ENCODE measurements at regions not wholly inside any gene's neighbourhood (a gene's known extent, or its start where the extent isn't known, plus 50 kb on each side); places are given as distances from the start of the nearest gene placed in this dataset.

GRCh38 chr1:8147956-8148355 lies 121.8 kb upstream of the ERRFI1 start:
- Histone ChIP-seq H3K79me2 (ENCODE audit: control insufficient read depth, low read length) (no peaks in the 10 kb centered on the region), H3K36me3 (ENCODE audit: control insufficient read depth, low read length) (no peaks in the 10 kb centered on the region), H3K27me3 (ENCODE audit: control insufficient read depth, low read length) (0 out of 2 replicates have a peak, but pooled peaks cover 2% of the 10 kb centered on the region), H3K4me3 (ENCODE audit: low read length) (no peak overlapping the region), H3K9me2 (replicated peaks; ENCODE audit: control insufficient read depth, low read length) (no peaks in the 10 kb centered on the region), H3K27ac (ENCODE audit: low read depth, low read length) (no peak overlapping the region), H3K4me1 (ENCODE audit: control insufficient read depth, low read length) (no peaks in the 10 kb centered on the region), H4K20me1 (ENCODE audit: control insufficient read depth, insufficient read depth, low read depth, low read length) (no peaks in the 10 kb centered on the region), H3K9me3 (ENCODE audit: control insufficient read depth, insufficient read depth, low read length) (no peaks in the 10 kb centered on the region), H3F3A (ENCODE audit: control insufficient read depth, insufficient read depth) (no peaks in the 10 kb centered on the region), H3K4me2 (ENCODE audit: low read length) (no peak overlapping the region)
- TF ChIP-seq CTCF (IDR thresholded peaks at IDR 0.05; ENCODE audit: low read depth, low read length, poor library complexity, severe bottlenecking) (no peak), EZH2phosphoT487 (IDR thresholded peaks at IDR 0.05; ENCODE audit: borderline replicate concordance, low read length) (no peak)

GRCh38 chr1:8146257-8146855 lies 120.2 kb upstream of the ERRFI1 start:
- no peak overlapping the region for H3K4me2 ChIP-seq (ENCODE audit: low read length)
- TF ChIP-seq CTCF (IDR thresholded peaks at IDR 0.05; ENCODE audit: low read depth, low read length, poor library complexity, severe bottlenecking) (no peak), EZH2phosphoT487 (IDR thresholded peaks at IDR 0.05; ENCODE audit: borderline replicate concordance, low read length) (no peak)
- H3K27me3 ChIP-seq (ENCODE audit: control insufficient read depth, low read length), result 0 out of 2 replicates have a peak, but pooled peaks cover 3% of the 10 kb centered on the region

GRCh38 chr1:8145545-8146202 lies 119.6 kb upstream of the ERRFI1 start:
- Histone ChIP-seq H3K4me3 (ENCODE audit: low read length) (no peak overlapping the region), H4K20me1 (ENCODE audit: control insufficient read depth, insufficient read depth, low read depth, low read length) (no peaks in the 10 kb centered on the region), H3K27ac (ENCODE audit: low read depth, low read length) (no peak overlapping the region), H3K27me3 (ENCODE audit: control insufficient read depth, low read length) (0 out of 2 replicates have a peak, but pooled peaks cover 3% of the 10 kb centered on the region), H3K36me3 (ENCODE audit: control insufficient read depth, low read length) (no peaks in the 10 kb centered on the region), H3K4me1 (ENCODE audit: control insufficient read depth, low read length) (no peaks in the 10 kb centered on the region), H3K79me2 (ENCODE audit: control insufficient read depth, low read length) (no peaks in the 10 kb centered on the region), H3K9me3 (ENCODE audit: control insufficient read depth, insufficient read depth, low read length) (no peaks in the 10 kb centered on the region), H3F3A (ENCODE audit: control insufficient read depth, insufficient read depth) (no peaks in the 10 kb centered on the region), H3K4me2 (ENCODE audit: low read length) (no peak overlapping the region), H3K9me2 (replicated peaks; ENCODE audit: control insufficient read depth, low read length) (no peaks in the 10 kb centered on the region)
- TF ChIP-seq CTCF (IDR thresholded peaks at IDR 0.05; ENCODE audit: low read depth, low read length, poor library complexity, severe bottlenecking), result no peak
- TF ChIP-seq EZH2phosphoT487 (IDR thresholded peaks at IDR 0.05; ENCODE audit: borderline replicate concordance, low read length), result no peak

More at GRCh38 chr1:8146257-8146855, 120.2 kb upstream of the ERRFI1 start:
- no peaks in the 10 kb centered on the region for H4K20me1 ChIP-seq (ENCODE audit: control insufficient read depth, insufficient read depth, low read depth, low read length)
- H3K36me3 ChIP-seq (ENCODE audit: control insufficient read depth, low read length), result no peaks in the 10 kb centered on the region
- H3K4me3 ChIP-seq (ENCODE audit: low read length), result no peak overlapping the region
- no peaks in the 10 kb centered on the region for H3F3A ChIP-seq (ENCODE audit: control insufficient read depth, insufficient read depth)
- H3K27ac ChIP-seq (ENCODE audit: low read depth, low read length), result no peak overlapping the region
- H3K4me1 ChIP-seq (ENCODE audit: control insufficient read depth, low read length), result no peaks in the 10 kb centered on the region
- H3K79me2 ChIP-seq (ENCODE audit: control insufficient read depth, low read length), result no peaks in the 10 kb centered on the region
- no peaks in the 10 kb centered on the region for H3K9me2 ChIP-seq (replicated peaks; ENCODE audit: control insufficient read depth, low read length)
- no peaks in the 10 kb centered on the region for H3K9me3 ChIP-seq (ENCODE audit: control insufficient read depth, insufficient read depth, low read length)
